Muscle layer of duodenum (tissue), 2 donors: ENCODE measurements at regions not wholly inside any gene's neighbourhood (a gene's known extent, or its start where the extent isn't known, plus 50 kb on each side); places are given as distances from the start of the nearest gene placed in this dataset.

Source experiments
- H3K27ac ChIP-seq: one replicate; pipeline ENCODE4 v1.7.0; 2013; ENCODE audit warnings: mild to moderate bottlenecking, low read length
- H3K27me3 ChIP-seq: one replicate; pipeline ENCODE4 v1.7.0; 2013; ENCODE audit warnings: low read depth, mild to moderate bottlenecking, control low read depth, low read length
- H3K36me3 ChIP-seq, 2 donors: one replicate each; pipeline ENCODE4 v1.7.0; 2013; ENCODE audit warnings: low read length in 2 of 2, control low read depth in 1 of 2, mild to moderate bottlenecking in 1 of 2; ENCODE audit not compliant: insufficient read depth in 2 of 2, control insufficient read depth in 1 of 2
- H3K4me1 ChIP-seq, 2 donors: one replicate each; pipeline ENCODE4 v1.7.0; 2013; ENCODE audit warnings: low read length in 2 of 2, mild to moderate bottlenecking in 2 of 2, control low read depth in 1 of 2, moderate library complexity in 1 of 2; ENCODE audit not compliant: insufficient read depth in 2 of 2, control insufficient read depth in 1 of 2
- H3K4me3 ChIP-seq, 2 donors: one replicate each; pipeline ENCODE4 v1.7.0; 2013; ENCODE audit warnings: low read length in 2 of 2, low read depth in 1 of 2, mild to moderate bottlenecking in 1 of 2
- H3K9me3 ChIP-seq, 2 donors: one replicate each; pipeline ENCODE4 v1.7.0; 2013; ENCODE audit warnings: low read length in 2 of 2, control low read depth in 1 of 2, mild to moderate bottlenecking in 1 of 2; ENCODE audit not compliant: control insufficient read depth in 1 of 2
- donor health status: healthy.

DNA sequence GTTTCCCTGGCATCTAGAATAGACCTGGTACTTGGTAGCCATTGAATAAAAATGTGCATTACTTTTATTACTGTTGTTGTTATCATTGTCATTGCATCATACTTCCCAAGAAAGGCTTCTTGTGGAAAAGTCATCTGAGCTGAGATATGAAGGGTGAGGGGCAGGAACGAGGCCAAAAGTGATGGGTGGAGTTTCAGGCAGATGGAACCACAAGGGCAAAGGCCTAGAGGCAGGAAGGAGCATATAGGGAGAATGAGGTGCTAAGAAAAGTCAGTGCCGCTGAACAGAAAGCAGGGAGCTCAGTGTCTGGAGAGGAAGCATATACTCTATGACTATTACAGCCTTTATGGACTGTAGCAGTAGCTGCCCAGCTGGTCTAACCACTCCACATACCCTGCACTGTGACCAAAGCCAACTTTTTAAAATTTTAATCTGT, 219.3 kb downstream of the SPP2 start:
- Histone ChIP-seq H3K27ac (no peak overlapping the region), H3K27me3 (no peaks in the 10 kb centered on the region)

DNA sequence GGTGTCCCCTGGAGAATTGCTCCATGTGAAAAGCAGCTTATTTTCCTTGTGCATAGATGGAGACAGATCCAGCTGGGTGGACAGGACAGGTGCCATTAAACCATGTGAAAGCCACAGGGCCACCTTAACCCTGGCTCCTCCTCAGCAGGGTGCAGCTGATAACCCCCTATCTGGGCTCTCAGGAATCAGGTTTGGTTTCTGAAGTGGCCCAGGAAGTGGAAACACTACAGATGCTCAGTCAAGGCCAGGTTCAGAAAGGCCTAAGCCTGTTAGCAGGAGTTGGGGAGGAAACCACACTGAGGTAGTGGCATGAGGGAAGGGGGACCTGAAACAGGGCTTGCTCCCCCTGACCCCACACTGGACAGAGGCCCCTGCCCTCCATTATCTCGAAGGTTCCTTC, 217.0 kb downstream of the SPP2 start:
- Histone ChIP-seq H3K9me3 (no peaks in the 10 kb centered on the region), H3K27me3 (no peaks in the 10 kb centered on the region), H3K4me3 (no peak overlapping the region), H3K27ac (no peak overlapping the region), H3K36me3 (no peaks in the 10 kb centered on the region), H3K4me1 (no peaks in the 10 kb centered on the region)

More for the DNA sequence above, 219.3 kb downstream of the SPP2 start:
- no peak overlapping the region for H3K4me3 ChIP-seq
- H3K36me3 ChIP-seq, result no peaks in the 10 kb centered on the region
- H3K4me1 ChIP-seq, result no peaks in the 10 kb centered on the region
- no peaks in the 10 kb centered on the region for H3K9me3 ChIP-seq

DNA sequence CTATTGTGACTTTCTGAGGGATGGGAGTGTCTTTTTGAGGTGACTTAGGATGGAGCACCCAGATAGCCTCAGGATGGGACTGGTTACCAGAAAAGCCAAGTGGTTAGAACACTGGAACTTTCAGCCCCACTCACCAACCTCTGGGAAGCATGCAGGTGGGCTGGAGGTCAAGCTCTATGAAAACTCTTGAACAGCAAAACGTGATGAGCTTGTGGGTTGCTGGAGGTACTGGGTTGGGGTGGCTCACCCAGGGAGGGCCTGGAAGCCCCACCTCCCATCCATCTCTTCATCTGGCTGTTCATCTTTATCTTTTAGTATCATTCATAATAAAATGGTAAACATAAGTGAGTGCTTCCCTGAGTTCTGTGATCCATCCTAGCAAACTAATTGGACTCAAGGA, 216.4 kb downstream of the SPP2 start:
- no peaks in the 10 kb centered on the region for H3K4me1 ChIP-seq

DNA sequence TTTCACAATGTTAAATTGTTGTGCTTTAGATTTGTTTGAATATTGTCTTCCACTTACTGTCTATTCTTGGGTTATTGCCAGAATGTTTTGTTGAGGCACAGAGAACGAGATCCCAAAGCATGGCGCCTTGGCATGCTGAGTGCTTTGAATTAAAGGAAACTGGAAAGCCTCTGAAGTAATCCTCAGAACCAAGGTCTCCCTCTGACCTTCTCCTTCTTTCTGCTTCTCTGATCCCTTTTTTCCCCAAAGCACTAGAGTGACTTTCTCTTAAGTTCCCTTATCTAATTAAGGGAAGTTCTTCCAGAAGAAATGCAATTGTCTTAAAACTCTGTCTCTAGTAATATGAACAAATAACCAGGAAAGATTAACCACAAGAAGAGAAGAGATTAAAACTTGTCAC, 214.7 kb downstream of the SPP2 start:
- Histone ChIP-seq H3K4me1 (no peaks in the 10 kb centered on the region), H3K36me3 (no peaks in the 10 kb centered on the region), H3K4me3 (no peak overlapping the region), H3K27ac (no peak overlapping the region), H3K9me3 (no peaks in the 10 kb centered on the region), H3K27me3 (no peaks in the 10 kb centered on the region)

More for the DNA sequence above, 216.4 kb downstream of the SPP2 start:
- no peaks in the 10 kb centered on the region for H3K9me3 ChIP-seq
- no peak overlapping the region for H3K4me3 ChIP-seq
- no peak overlapping the region for H3K27ac ChIP-seq
- H3K27me3 ChIP-seq, result no peaks in the 10 kb centered on the region
- no peaks in the 10 kb centered on the region for H3K36me3 ChIP-seq

DNA sequence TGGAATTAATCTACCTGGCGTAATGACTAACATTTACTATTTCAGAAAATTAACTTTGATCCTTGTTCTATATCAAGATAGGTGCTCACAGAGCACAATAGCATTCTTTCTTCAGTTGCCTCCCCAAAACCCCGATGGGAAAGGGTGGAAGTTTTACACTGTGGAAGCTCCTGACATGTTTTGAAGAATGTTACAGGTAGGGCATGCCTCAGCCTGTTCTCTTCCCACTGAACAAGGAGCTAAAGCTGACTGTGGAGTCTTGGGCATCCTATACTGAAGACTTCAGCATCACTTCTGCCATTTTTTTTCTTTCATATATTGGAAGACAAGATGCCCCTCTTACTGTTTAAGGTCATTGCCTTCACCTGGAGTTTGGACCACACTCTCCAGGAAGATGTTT, 211.2 kb downstream of the SPP2 start:
- no peaks in the 10 kb centered on the region for H3K9me3 ChIP-seq
- H3K36me3 ChIP-seq, result no peaks in the 10 kb centered on the region
- no peak overlapping the region for H3K27ac ChIP-seq
- no peaks in the 10 kb centered on the region for H3K4me1 ChIP-seq
- H3K27me3 ChIP-seq, result no peaks in the 10 kb centered on the region
- no peak overlapping the region for H3K4me3 ChIP-seq

DNA sequence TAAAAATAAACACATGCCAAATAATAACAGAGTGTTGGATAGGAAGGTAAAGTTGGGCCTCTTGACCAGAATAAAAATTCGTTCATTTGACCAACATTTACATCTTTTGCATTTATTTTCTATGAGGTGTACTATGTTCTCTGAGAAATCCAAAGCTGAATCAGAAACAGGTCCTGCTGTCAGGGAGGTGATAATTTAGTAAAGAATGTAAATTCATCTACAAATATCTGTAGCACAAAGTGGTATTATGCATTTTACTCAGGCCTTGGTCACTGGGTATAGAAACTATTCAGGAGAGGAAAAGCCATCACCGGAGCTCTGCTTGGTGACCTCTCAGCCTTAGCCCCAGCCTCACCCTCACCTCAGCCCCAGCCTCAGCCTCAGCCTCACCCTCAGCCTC, 208.9 kb downstream of the SPP2 start:
- no peak overlapping the region for H3K4me3 ChIP-seq
- no peaks in the 10 kb centered on the region for H3K9me3 ChIP-seq
- no peaks in the 10 kb centered on the region for H3K27me3 ChIP-seq
- no peaks in the 10 kb centered on the region for H3K4me1 ChIP-seq
- H3K36me3 ChIP-seq, result no peaks in the 10 kb centered on the region
- H3K27ac ChIP-seq, result no peak overlapping the region

DNA sequence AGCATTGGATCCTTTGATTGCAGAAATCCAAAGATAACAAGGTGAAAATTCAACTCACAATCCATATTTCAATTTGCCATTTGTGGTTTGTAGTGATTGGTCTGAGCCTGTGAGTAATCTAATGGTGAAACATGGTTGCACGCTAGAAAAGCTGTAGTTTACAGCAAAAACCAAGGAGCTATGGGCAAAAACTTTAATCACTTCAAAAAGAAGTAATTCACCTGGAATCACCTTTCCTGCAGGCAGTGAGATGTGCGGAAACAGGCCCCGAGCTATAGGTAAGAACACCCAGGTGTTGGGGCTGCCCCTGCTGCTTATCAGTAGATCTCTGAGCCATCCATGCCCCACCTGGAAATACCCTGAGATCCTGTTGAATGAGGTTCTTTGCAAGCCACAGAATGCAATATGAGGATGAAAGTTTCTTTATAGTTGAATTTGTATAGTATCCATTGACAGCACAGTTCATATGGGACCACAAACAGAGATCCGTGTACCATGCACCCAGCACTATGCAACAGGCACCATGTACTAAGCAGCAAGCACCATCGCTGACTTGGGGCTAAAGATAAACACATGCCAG, 208.2 kb downstream of the SPP2 start:
- no peak overlapping the region for H3K4me3 ChIP-seq
- no peaks in the 10 kb centered on the region for H3K9me3 ChIP-seq
- H3K4me1 ChIP-seq, result no peaks in the 10 kb centered on the region
- H3K36me3 ChIP-seq, result no peaks in the 10 kb centered on the region
- H3K27ac ChIP-seq, result no peak overlapping the region
- H3K27me3 ChIP-seq, result no peaks in the 10 kb centered on the region

DNA sequence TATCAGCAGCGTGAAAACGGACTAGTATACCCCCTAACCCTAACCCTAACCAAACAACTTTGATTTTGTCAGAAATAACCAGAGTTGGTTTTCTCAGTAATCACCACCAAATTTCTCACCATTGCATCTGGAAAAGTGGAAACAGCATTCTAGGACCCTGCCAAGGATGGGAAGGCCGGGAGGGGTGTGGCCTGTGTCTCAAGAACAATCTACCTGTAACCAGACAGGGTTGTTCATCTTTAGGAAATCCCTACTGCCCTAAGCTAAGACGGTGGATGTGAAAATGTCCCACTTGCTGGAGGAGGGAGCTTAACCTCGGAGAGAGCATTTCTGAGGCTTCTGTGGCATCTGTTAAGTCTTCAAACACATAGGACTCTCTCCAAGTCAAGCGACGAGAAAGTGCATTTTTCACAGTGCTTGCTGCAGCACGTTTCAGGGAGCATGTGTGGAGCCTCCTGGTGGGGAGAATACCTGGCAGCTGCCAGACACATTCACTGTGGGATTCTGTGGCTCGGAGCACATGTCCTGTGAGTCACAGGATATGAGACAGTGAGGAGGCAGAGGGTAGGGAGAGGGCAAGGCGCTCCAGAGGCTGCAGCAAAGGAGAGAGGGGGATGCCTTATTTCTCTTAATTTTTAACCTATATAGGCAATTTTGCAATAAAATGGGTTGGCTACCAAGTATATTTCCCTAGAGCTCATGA, 207.5 kb downstream of the SPP2 start:
- H3K9me3 ChIP-seq, result no peaks in the 10 kb centered on the region
- no peaks in the 10 kb centered on the region for H3K36me3 ChIP-seq
- no peaks in the 10 kb centered on the region for H3K27me3 ChIP-seq
- H3K4me1 ChIP-seq, result no peaks in the 10 kb centered on the region
- H3K27ac ChIP-seq, result no peak overlapping the region
- no peak overlapping the region for H3K4me3 ChIP-seq

DNA sequence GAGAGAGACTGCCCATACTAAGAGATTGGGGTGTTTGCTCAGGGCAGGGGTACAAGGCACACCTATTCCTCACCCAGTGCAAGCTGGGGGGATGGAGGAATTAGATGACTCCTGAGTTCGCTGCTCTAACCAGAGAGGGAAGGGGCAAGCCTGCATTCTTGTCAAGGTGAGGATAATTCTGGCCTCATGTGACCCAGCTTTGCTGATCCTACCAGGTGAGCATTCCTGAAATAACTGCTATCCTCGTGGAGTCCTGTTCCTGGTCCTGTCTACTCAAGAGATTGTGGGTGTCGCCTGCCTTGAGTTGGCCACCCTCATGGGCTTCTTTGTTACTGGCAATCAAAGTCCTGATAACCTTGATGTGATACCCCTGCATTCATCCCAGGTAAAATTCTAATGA, 206.0 kb downstream of the SPP2 start:
- no peak overlapping the region for H3K4me3 ChIP-seq
- H3K4me1 ChIP-seq, result no peaks in the 10 kb centered on the region
- H3K27me3 ChIP-seq, result no peaks in the 10 kb centered on the region
- no peaks in the 10 kb centered on the region for H3K36me3 ChIP-seq
- no peaks in the 10 kb centered on the region for H3K9me3 ChIP-seq
- no peak overlapping the region for H3K27ac ChIP-seq

DNA sequence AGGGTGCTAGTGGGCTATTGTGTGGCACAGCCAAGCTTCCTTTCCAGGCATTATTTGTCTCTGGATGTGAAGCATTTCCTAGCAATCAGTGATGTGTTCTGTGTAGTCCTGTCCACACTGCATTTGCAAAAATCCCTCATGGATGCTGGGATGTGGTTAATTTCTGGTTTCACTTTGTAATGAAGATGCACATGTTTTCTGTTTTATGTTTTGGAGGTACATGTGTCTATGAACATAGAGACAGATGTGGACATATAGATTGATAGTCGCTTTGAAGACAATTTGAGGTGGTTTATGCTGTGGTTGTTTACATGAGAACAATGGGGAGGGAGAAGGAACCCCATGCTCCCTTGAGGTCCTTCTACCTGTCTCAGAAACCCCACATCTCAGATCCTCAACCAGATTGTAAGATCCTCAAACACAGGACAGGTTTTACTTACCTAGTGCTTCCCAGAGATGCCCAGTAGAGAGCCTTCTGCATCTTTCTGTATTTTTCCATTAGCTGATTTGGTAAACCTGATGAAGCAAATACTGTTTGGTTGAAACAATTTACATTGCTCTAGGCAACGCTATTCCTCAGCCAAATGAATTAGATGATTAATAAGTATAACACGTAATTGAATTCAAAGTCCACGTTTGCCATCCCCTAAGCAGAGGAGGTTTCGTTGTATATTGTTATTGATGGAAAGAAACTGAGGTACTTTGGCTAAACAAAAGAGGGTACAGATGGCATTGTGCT, 204.4 kb downstream of the SPP2 start:
- H3K4me1 ChIP-seq, result no peaks in the 10 kb centered on the region
- H3K9me3 ChIP-seq, result no peaks in the 10 kb centered on the region
- H3K27me3 ChIP-seq, result no peaks in the 10 kb centered on the region
- no peak overlapping the region for H3K4me3 ChIP-seq
- no peak overlapping the region for H3K27ac ChIP-seq
- H3K36me3 ChIP-seq, result no peaks in the 10 kb centered on the region

DNA sequence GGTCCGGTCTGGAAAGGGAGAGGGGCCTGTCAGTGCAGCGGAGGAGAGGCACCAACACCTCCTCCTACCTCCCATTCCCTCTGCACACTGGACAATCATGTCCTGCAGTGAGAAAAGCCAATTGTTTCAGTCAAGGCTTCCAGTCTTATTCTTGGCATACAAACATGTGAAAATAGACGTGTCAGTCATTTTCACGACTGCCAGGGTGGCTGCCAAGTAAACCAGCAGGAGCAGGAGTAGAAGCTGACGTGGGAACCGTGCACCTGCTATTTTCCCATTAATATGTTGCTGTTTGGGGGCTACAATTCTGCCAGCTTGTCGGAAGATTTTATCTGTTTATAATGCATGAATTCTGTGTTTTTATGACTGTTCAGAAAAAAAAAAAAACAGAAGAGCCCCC, 202.3 kb downstream of the SPP2 start:
- Histone ChIP-seq H3K4me1 (no peaks in the 10 kb centered on the region), H3K36me3 (no peaks in the 10 kb centered on the region), H3K4me3 (no peak overlapping the region), H3K9me3 (no peaks in the 10 kb centered on the region), H3K27ac (no peak overlapping the region), H3K27me3 (no peaks in the 10 kb centered on the region)
